ENCODE measurements at regions not wholly inside any gene's neighbourhood (a gene's known extent, or its start where the extent isn't known, plus 50 kb on each side); places are given as distances from the start of the nearest gene placed in this dataset.
A peak's percentile ranks its signal among the peaks of the same experiment; 100 is the strongest.

GRCh38 chr2:239500574-239501550 lies 100.0 kb upstream of the HDAC4 start:
- SMC1A ChIA-PET (ENCODE audit: uncharacterized antibody, unreplicated experiment): no interaction called here
- no TSS peak for BruUV-seq (replicated peaks)
- POLR2A ChIA-PET: no interaction called here
- RAD21 ChIA-PET (ENCODE audit: unreplicated experiment): interaction anchor here (0.6 kb wide), 1 partner anchor 318 kb away, joined by 3 read pairs; no protein-coding TSS in a partner anchor
- in situ Hi-C loops (cut with MboI) (no loop called here), intact Hi-C loops (cut with micrococcal nuclease; ENCODE audit: unreplicated experiment) (no loop called here)
- H3K27me3 ChIP-seq (replicated peaks in 1 of 2; ENCODE audit: control insufficient read depth in 2 of 2, insufficient read depth in 2 of 2, low read length in 1 of 2): no peaks in the 10 kb centered on the region; a peak in 1 of 4 replicates
- no peaks in the 10 kb centered on the region for H3K36me3 ChIP-seq (ENCODE audit: control insufficient read depth in 2 of 2, insufficient read depth in 2 of 2, low read length in 1 of 2)
- H3K79me2 ChIP-seq (ENCODE audit: control insufficient read depth, insufficient read depth, low read length): no peaks in the 10 kb centered on the region
- TF ChIP-seq BHLHE40 (IDR thresholded peaks at IDR 0.05; ENCODE audit: borderline replicate concordance in 1 of 2, low read depth in 2 of 2, low read length in 1 of 2) (peak in 1 of 2 experiments; percentile 49; a peak in 1 of 4 replicates), ZBTB33 (IDR thresholded peaks at IDR 0.05) (no peak)
- H3K4me2 ChIP-seq (ENCODE audit: control insufficient read depth, insufficient read depth): no peak overlapping the region
- ATAC-seq (no peak), FAIRE-seq (no peak), DNase-seq (ENCODE audit: low read depth, low spot score) (no peak)
- H3K9me3 ChIP-seq (replicated peaks; ENCODE audit: control insufficient read depth, insufficient read depth, low read length): no peaks in the 10 kb centered on the region; the same call in 2 of the 3 replicates
- CTCF ChIA-PET: interaction anchor here (1.6 to 1.7 kb wide), 2 partner anchors 50 to 233 kb away, joined by 3 to 4 read pairs; no protein-coding TSS in a partner anchor
- no peaks in the 10 kb centered on the region for H3K4me1 ChIP-seq (ENCODE audit: control insufficient read depth, insufficient read depth, low read length)
- no peak overlapping the region for H3K9ac ChIP-seq (ENCODE audit: control insufficient read depth, insufficient read depth, low read length)
- WGBS (ENCODE audit: insufficient coverage, insufficient replicate concordance, low lambda C conversion rate, missing lambda C conversion rate): 18% methylated on average over 22 of the region's 22 CpGs
- no peaks in the 10 kb centered on the region for H4K20me1 ChIP-seq (ENCODE audit: control insufficient read depth, insufficient read depth)
- H3K27ac ChIP-seq (ENCODE audit: control insufficient read depth, insufficient read depth): no peak overlapping the region
- no peak overlapping the region for H2AFZ ChIP-seq (ENCODE audit: control insufficient read depth, low read depth, low read length)
- H3K4me3 ChIP-seq: no peak overlapping the region

All from GM12878 (cell line).